Spleen (tissue), 11 donors: ENCODE measurements at regions not wholly inside any gene's neighbourhood (a gene's known extent, or its start where the extent isn't known, plus 50 kb on each side); places are given as distances from the start of the nearest gene placed in this dataset.
A peak's percentile ranks its signal among the peaks of the same experiment; 100 is the strongest.

Experiments
- DNase-seq: peaks from one replicate; pipeline ENCODE4 v3.0.0-alpha.2; 2020
- H3K27ac ChIP-seq, 8 donors: fragments of 200-600 bp; sonication (generic) in 7 of 8; 1 replicate in 4 of 8; 2 replicates in 4 of 8; pipeline versions ENCODE4 v1.5.0 to v1.8.0; 2016 to 2021; ENCODE audit warnings: inconsistent platforms in 4 of 8, mild to moderate bottlenecking in 4 of 8, moderate library complexity in 1 of 8
- H3K27me3 ChIP-seq, 7 donors: fragments of 200-600 bp; sonication (generic) in 6 of 7; replicated peaks in 1 of 7; 1 replicate in 4 of 7; 2 replicates in 3 of 7; pipeline versions ENCODE4 v1.5.0 to v1.8.0; 2016 to 2021; ENCODE audit warnings: inconsistent platforms in 3 of 7, mild to moderate bottlenecking in 1 of 7
- H3K36me3 ChIP-seq, 6 donors: fragments of 200-600 bp; sonication (generic) in 5 of 6; 1 replicate in 4 of 6; 2 replicates in 2 of 6; pipeline versions ENCODE4 v1.5.0 to v1.8.0; 2016 to 2021; ENCODE audit warnings: inconsistent platforms in 2 of 6
- H3K4me1 ChIP-seq, 6 donors: fragments of 200-600 bp; sonication (generic) in 5 of 6; 1 replicate in 3 of 6; 2 replicates in 3 of 6; pipeline versions ENCODE4 v1.5.0 to v1.8.0; 2016 to 2021; ENCODE audit warnings: inconsistent platforms in 3 of 6
- H3K4me3 ChIP-seq, 8 donors: fragments of 200-600 bp; sonication (generic) in 7 of 8; 1 replicate in 4 of 8; 2 replicates in 4 of 8; pipeline versions ENCODE4 v1.5.0 to v1.8.0; 2016 to 2021; ENCODE audit warnings: inconsistent platforms in 4 of 8, mild to moderate bottlenecking in 4 of 8, moderate library complexity in 2 of 8
- H3K9me3 ChIP-seq, 8 donors: fragments of 200-600 bp; sonication (generic) in 7 of 8; 1 replicate in 4 of 8; 2 replicates in 4 of 8; pipeline versions ENCODE4 v1.5.0 to v1.8.0; 2016 to 2021; ENCODE audit warnings: inconsistent platforms in 4 of 8
- CTCF ChIP-seq, 11 experiments: fragments of 200-600 bp in 7 of 11; fragments of 450-650 bp in 4 of 11; sonication (generic) in 4 of 11; IDR thresholded peaks in 8 of 11; conservative IDR thresholded peaks in 3 of 11; 1 replicate in 7 of 11; 2 replicates in 4 of 11; pipeline versions ENCODE4 v1.4.0 to v1.8.0; 2016 to 2021; ENCODE audit warnings: antibody characterized with exemption in 11 of 11, inconsistent platforms in 4 of 11, mild to moderate bottlenecking in 1 of 11
- POLR2A ChIP-seq, 3 donors: fragments of 450-650 bp; IDR thresholded peaks; one replicate each; pipeline ENCODE4 v1.5.1; 2017; ENCODE audit warnings: antibody characterized with exemption in 3 of 3, mild to moderate bottlenecking in 1 of 3
- POLR2AphosphoS5 ChIP-seq, 3 donors: sonication (generic); formaldehyde crosslinking; IDR thresholded peaks; one replicate each; pipeline ENCODE4 v1.5.1; 2017; ENCODE audit warnings: antibody characterized with exemption in 3 of 3
- WGBS, 5 donors: extraction: QIAGEN DNeasy Blood & Tissue Kit in 3 of 5; methylation state at CpG; one replicate each; pipeline versions ENCODE4 v1.1.5 to v1.1.7; 2013 to 2018; 5-methylcytosine and 5-hydroxymethylcytosine counted together
- intact Hi-C: fragments of 100-400 bp; cut with DNase I; formaldehyde crosslinking; loops from one replicate; pipeline ENCODE4 v1.15.0; 2023; ENCODE audit warnings: low total_unique reads
- donor health status: healthy with polysubstance abuse.
- donor health status: DM: no; HTN: no; CAD: no; lungs with moderate emphysema.
- donor health status: DM: no; HTN: no; CAD: no.
- donor health status: Bipolar disorder and iron deficiency.
- donor health status: healthy.
- donor health status: DM: no; HTN: no; CAD: no.
- donor health status: DM: yes; HTN: yes; CAD: no.

- H3K27ac ChIP-seq: no peak overlapping the region
- TF ChIP-seq POLR2AphosphoS5 (IDR thresholded peaks at IDR 0.05) (no peak), POLR2A (IDR thresholded peaks at IDR 0.05) (no peak), CTCF (IDR thresholded peaks at IDR 0.05 in 8 of 11, conservative IDR thresholded peaks at IDR 0.05 in 3 of 11) (no peak)
- no peaks in the 10 kb centered on the region for H3K9me3 ChIP-seq
- 45 to 55% (median 48%) methylated on average over 2 of the region's 2 CpGs for WGBS, 5 donors
- H3K36me3 ChIP-seq: no peaks in the 10 kb centered on the region
- DNase-seq: no peak
- H3K4me1 ChIP-seq: no peaks in the 10 kb centered on the region
- intact Hi-C loops: no loop called here
- no peaks in the 10 kb centered on the region for H3K27me3 ChIP-seq
- no peak overlapping the region for H3K4me3 ChIP-seq
These were observed 1568.9 kb upstream of the ACO1 start for GRCh38 chr9:30815585-30815984.

- Histone ChIP-seq H3K9me3 (no peaks in the 10 kb centered on the region), H3K4me1 (no peaks in the 10 kb centered on the region), H3K4me3 (peak overlapping the region in 1 of 8 donors; percentile 1), H3K36me3 (no peaks in the 10 kb centered on the region), H3K27ac (no peak overlapping the region), H3K27me3 (no peaks in the 10 kb centered on the region)
- no peak for TF ChIP-seq POLR2AphosphoS5 (IDR thresholded peaks at IDR 0.05)
- no peak for TF ChIP-seq CTCF (IDR thresholded peaks at IDR 0.05 in 8 of 11, conservative IDR thresholded peaks at IDR 0.05 in 3 of 11)
- no peak for TF ChIP-seq POLR2A (IDR thresholded peaks at IDR 0.05)
- 60 to 73% (median 67%) methylated on average over 1 of the region's 1 CpG for WGBS, 5 donors
- intact Hi-C loops: no loop called here
- DNase-seq: no peak
These were observed 1539.3 kb upstream of the ACO1 start for GRCh38 chr9:30845136-30845535.

GRCh38 chr9:30846651-30847050, 1537.8 kb upstream of the ACO1 start:
- Histone ChIP-seq H3K4me1 (no peaks in the 10 kb centered on the region), H3K9me3 (peaks cover 0 to 10% (median 6%) of the 10 kb centered on the region in 8 donors), H3K4me3 (no peak overlapping the region), H3K27me3 (no peaks in the 10 kb centered on the region), H3K36me3 (no peaks in the 10 kb centered on the region), H3K27ac (no peak overlapping the region)
- DNase-seq: no peak
- WGBS, 5 donors: 73 to 88% (median 87%) methylated on average over 3 of the region's 3 CpGs
- intact Hi-C loops: no loop called here
- TF ChIP-seq POLR2AphosphoS5 (IDR thresholded peaks at IDR 0.05): no peak
- TF ChIP-seq CTCF (IDR thresholded peaks at IDR 0.05 in 8 of 11, conservative IDR thresholded peaks at IDR 0.05 in 3 of 11): no peak
- TF ChIP-seq POLR2A (IDR thresholded peaks at IDR 0.05): no peak

- TF ChIP-seq POLR2AphosphoS5 (IDR thresholded peaks at IDR 0.05) (no peak), CTCF (IDR thresholded peaks at IDR 0.05 in 8 of 11, conservative IDR thresholded peaks at IDR 0.05 in 3 of 11) (no peak)
- intact Hi-C loops: no loop called here
These were observed 1532.8 kb upstream of the ACO1 start for GRCh38 chr9:30851600-30851999.

More at GRCh38 chr9:30851600-30851999, 1532.8 kb upstream of the ACO1 start:
- Histone ChIP-seq H3K27me3 (no peaks in the 10 kb centered on the region), H3K4me1 (no peaks in the 10 kb centered on the region), H3K27ac (no peak overlapping the region), H3K36me3 (no peaks in the 10 kb centered on the region), H3K4me3 (no peak overlapping the region), H3K9me3 (peaks cover 0 to 11% (median 7%) of the 10 kb centered on the region in 8 donors)
- no peak for DNase-seq
